Mammary epithelial cell (primary cell): ENCODE measurements at regions not wholly inside any gene's neighbourhood (a gene's known extent, or its start where the extent isn't known, plus 50 kb on each side); places are given as distances from the start of the nearest gene placed in this dataset.

Source experiments
- CTCF ChIP-seq, 2 donors: IDR thresholded peaks in 1 of 2; conservative IDR thresholded peaks in 1 of 2; 2 replicates each; pipeline ENCODE4 v1.5.1; 2011 to 2012; ENCODE audit warnings: inconsistent platforms in 2 of 2, low read length in 2 of 2, mild to moderate bottlenecking in 2 of 2, control low read depth in 1 of 2, low read depth in 1 of 2; ENCODE audit not compliant: insufficient read depth in 1 of 2; ENCODE audit errors: extremely low read depth in 1 of 2
- EZH2 ChIP-seq: IDR thresholded peaks from 2 replicates; pipeline ENCODE4 v1.6.1; 2012; ENCODE audit warnings: low read length, inconsistent platforms, borderline replicate concordance

- TF ChIP-seq CTCF (conservative IDR thresholded peaks at IDR 0.05 in 1 of 2, IDR thresholded peaks at IDR 0.05 in 1 of 2; ENCODE audit: extremely low read depth in 1 of 2, insufficient read depth in 1 of 2, low read depth in 1 of 2, low read length in 2 of 2) (no peak), EZH2 (no peak)
Measured at GRCh38 chr4:84224522-84224921, 274.6 kb downstream of the NKX6-1 start.
